ENCODE measurements at regions not wholly inside any gene's neighbourhood (a gene's known extent, or its start where the extent isn't known, plus 50 kb on each side); places are given as distances from the start of the nearest gene placed in this dataset.

GRCh38 chr13:106958621-106959048 is 390.7 kb upstream of the ARGLU1 start:
- peaks cover 5% of the 10 kb centered on the region for H3K9me3 Mint-ChIP-seq
- TF ChIP-seq, protein P1, sequence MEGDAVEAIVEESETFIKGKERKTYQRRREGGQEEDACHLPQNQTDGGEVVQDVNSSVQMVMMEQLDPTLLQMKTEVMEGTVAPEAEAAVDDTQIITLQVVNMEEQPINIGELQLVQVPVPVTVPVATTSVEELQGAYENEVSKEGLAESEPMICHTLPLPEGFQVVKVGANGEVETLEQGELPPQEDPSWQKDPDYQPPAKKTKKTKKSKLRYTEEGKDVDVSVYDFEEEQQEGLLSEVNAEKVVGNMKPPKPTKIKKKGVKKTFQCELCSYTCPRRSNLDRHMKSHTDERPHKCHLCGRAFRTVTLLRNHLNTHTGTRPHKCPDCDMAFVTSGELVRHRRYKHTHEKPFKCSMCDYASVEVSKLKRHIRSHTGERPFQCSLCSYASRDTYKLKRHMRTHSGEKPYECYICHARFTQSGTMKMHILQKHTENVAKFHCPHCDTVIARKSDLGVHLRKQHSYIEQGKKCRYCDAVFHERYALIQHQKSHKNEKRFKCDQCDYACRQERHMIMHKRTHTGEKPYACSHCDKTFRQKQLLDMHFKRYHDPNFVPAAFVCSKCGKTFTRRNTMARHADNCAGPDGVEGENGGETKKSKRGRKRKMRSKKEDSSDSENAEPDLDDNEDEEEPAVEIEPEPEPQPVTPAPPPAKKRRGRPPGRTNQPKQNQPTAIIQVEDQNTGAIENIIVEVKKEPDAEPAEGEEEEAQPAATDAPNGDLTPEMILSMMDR (conservative IDR thresholded peaks at IDR 0.05), result no peak
- H3K9me3 ChIP-seq (ENCODE audit: control insufficient read depth, low read length), result peaks cover 9% of the 10 kb centered on the region
- H3K9ac ChIP-seq (ENCODE audit: extremely low read depth, low read length, poor library complexity, severe bottlenecking), result no peak overlapping the region
- H3K4me1 ChIP-seq (ENCODE audit: control insufficient read depth, insufficient read depth, low read length), result no peaks in the 10 kb centered on the region
- 97% methylated on average over 3 of the region's 3 CpGs; no CpG with 5 or more reads in 1 of the 2 experiments for WGBS, 2 experiments (ENCODE audit: insufficient coverage in 1 of 2, insufficient read length in 1 of 2)
- H3K4me3 ChIP-seq (ENCODE audit: low read length), result no peak overlapping the region
- H3K27ac ChIP-seq (ENCODE audit: low read depth, low read length), result no peak overlapping the region
- H3K36me3 Mint-ChIP-seq (ENCODE audit: low read depth), result no peaks in the 10 kb centered on the region
- no peak for DNase-seq
- H3K36me3 ChIP-seq (ENCODE audit: control insufficient read depth, insufficient read depth, low read length), result no peaks in the 10 kb centered on the region
- no peaks in the 10 kb centered on the region for H3K27me3 Mint-ChIP-seq (ENCODE audit: insufficient read depth)
- H3K27me3 ChIP-seq (ENCODE audit: control insufficient read depth, insufficient read depth, low read length, poor library complexity, severe bottlenecking), result no peaks in the 10 kb centered on the region
- H3K27ac Mint-ChIP-seq, result no peak overlapping the region
- no peak overlapping the region for H3K4me3 Mint-ChIP-seq
- H3K4me1 Mint-ChIP-seq, result no peaks in the 10 kb centered on the region

GRCh38 chr13:106942563-106942962 is 374.6 kb upstream of the ARGLU1 start:
- no peak overlapping the region for H3K9ac ChIP-seq (ENCODE audit: extremely low read depth, low read length, poor library complexity, severe bottlenecking)
- no peaks in the 10 kb centered on the region for H3K9me3 ChIP-seq (ENCODE audit: control insufficient read depth, low read length)
- H3K4me1 Mint-ChIP-seq, result no peaks in the 10 kb centered on the region
- H3K27me3 Mint-ChIP-seq (ENCODE audit: insufficient read depth), result no peaks in the 10 kb centered on the region
- DNase-seq, result no peak
- no peak overlapping the region for H3K27ac Mint-ChIP-seq
- H3K4me3 ChIP-seq (ENCODE audit: low read length), result no peak overlapping the region
- H3K9me3 Mint-ChIP-seq, result no peaks in the 10 kb centered on the region
- TF ChIP-seq, protein P1 (conservative IDR thresholded peaks at IDR 0.05), result no peak
- H3K27ac ChIP-seq (ENCODE audit: low read depth, low read length), result no peak overlapping the region
- WGBS, 2 experiments (ENCODE audit: insufficient coverage in 1 of 2, insufficient read length in 1 of 2), result 92 to 100% methylated on average over 1 to 3 of the region's 3 CpGs
- no peaks in the 10 kb centered on the region for H3K36me3 Mint-ChIP-seq (ENCODE audit: low read depth)
- no peaks in the 10 kb centered on the region for H3K27me3 ChIP-seq (ENCODE audit: control insufficient read depth, insufficient read depth, low read length, poor library complexity, severe bottlenecking)
- H3K4me3 Mint-ChIP-seq, result no peak overlapping the region
- H3K4me1 ChIP-seq (ENCODE audit: control insufficient read depth, insufficient read depth, low read length), result no peaks in the 10 kb centered on the region
- no peaks in the 10 kb centered on the region for H3K36me3 ChIP-seq (ENCODE audit: control insufficient read depth, insufficient read depth, low read length)

GRCh38 chr13:106941779-106942178 is 373.8 kb upstream of the ARGLU1 start:
- H3K36me3 ChIP-seq (ENCODE audit: control insufficient read depth, insufficient read depth, low read length), result no peaks in the 10 kb centered on the region
- no peaks in the 10 kb centered on the region for H3K27me3 ChIP-seq (ENCODE audit: control insufficient read depth, insufficient read depth, low read length, poor library complexity, severe bottlenecking)
- no peaks in the 10 kb centered on the region for H3K9me3 ChIP-seq (ENCODE audit: control insufficient read depth, low read length)
- Mint-ChIP-seq H3K36me3 (ENCODE audit: low read depth) (no peaks in the 10 kb centered on the region), H3K4me3 (no peak overlapping the region), H3K27me3 (ENCODE audit: insufficient read depth) (no peaks in the 10 kb centered on the region), H3K27ac (no peak overlapping the region), H3K9me3 (no peaks in the 10 kb centered on the region), H3K4me1 (no peaks in the 10 kb centered on the region)
- no peak overlapping the region for H3K4me3 ChIP-seq (ENCODE audit: low read length)
- H3K4me1 ChIP-seq (ENCODE audit: control insufficient read depth, insufficient read depth, low read length), result no peaks in the 10 kb centered on the region
- no peak overlapping the region for H3K27ac ChIP-seq (ENCODE audit: low read depth, low read length)
- 94 to 100% methylated on average over 1 to 8 of the region's 8 CpGs for WGBS, 2 experiments (ENCODE audit: insufficient coverage in 1 of 2, insufficient read length in 1 of 2)
- H3K9ac ChIP-seq (ENCODE audit: extremely low read depth, low read length, poor library complexity, severe bottlenecking), result no peak overlapping the region
- TF ChIP-seq, protein P1 (conservative IDR thresholded peaks at IDR 0.05), result no peak
- no peak for DNase-seq
